ENCODE measurements at regions not wholly inside any gene's neighbourhood (a gene's known extent, or its start where the extent isn't known, plus 50 kb on each side); places are given as distances from the start of the nearest gene placed in this dataset.
"Not testable (repeated sequence)": the region's sequence is repeated elsewhere in the genome, so short reads cannot be mapped to it uniquely, and the experiment has no call there.

- no peak for DNase-seq (ENCODE audit: low spot score)
Observed at GRCh38 chr18:68234131-68234530, 480.8 kb downstream of the TMX3 start.

GRCh38 chr18:68233018-68233417, 481.9 kb downstream of the TMX3 start:
- no peak for DNase-seq (ENCODE audit: low spot score)

GRCh38 chr18:68229351-68229750, 485.6 kb downstream of the TMX3 start:
- no peak for DNase-seq (ENCODE audit: low spot score)

- no peak for DNase-seq (ENCODE audit: low spot score)
Observed at GRCh38 chr18:68221111-68221724, 493.7 kb downstream of the TMX3 start.

- DNase-seq (ENCODE audit: low spot score) = no peak
Observed at GRCh38 chr18:68220458-68220857, 494.4 kb downstream of the TMX3 start.

GRCh38 chr18:68219872-68220271, 495.0 kb downstream of the TMX3 start:
- DNase-seq (ENCODE audit: low spot score) = peak; percentile 27

GRCh38 chr18:68219274-68219673, 495.6 kb downstream of the TMX3 start:
- DNase-seq (ENCODE audit: low spot score) = no peak

DNA sequence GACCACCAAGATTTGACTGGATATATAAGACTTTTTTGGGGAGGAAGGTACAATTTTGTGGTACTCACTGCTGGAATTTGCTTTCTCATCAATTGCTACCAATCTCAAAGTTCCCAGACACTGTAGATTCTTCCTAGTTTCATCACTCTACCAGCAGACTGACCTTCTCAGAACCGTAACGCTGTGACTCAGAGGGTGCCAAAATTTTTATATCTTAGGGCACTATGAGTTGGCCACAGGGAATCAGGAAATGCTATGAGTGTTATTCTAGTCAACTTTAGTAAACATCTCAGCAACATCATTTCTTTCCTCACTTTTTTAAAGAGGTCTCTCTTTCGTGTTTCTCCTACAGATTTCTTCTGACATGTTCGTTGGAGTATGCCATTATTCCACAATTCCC, 499.0 kb downstream of the TMX3 start:
- DNase-seq (ENCODE audit: low spot score) = peak; percentile 25

DNA sequence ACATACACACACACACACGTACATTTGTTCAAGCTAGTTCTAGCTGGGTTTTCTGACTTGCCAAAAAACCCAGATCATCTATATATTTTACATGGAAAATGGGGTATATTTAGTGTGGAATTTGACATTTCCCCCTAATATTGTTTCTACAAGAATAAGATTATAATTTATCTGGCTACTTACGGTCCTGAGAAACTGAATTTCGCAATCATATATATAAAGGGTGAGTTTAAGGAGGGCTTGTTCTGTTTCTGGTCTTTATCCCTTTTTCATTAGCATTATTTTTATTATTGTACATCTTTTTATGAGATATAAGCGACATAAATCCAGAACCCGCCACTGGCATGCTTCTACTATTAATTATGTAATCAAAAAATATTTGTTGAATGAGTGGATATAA, 528.9 kb downstream of the TMX3 start:
- DNase-seq (ENCODE audit: low spot score) = no peak

GRCh38 chr18:68181956-68182355, 533.0 kb downstream of the TMX3 start:
- no peak for DNase-seq (ENCODE audit: low spot score)

DNA sequence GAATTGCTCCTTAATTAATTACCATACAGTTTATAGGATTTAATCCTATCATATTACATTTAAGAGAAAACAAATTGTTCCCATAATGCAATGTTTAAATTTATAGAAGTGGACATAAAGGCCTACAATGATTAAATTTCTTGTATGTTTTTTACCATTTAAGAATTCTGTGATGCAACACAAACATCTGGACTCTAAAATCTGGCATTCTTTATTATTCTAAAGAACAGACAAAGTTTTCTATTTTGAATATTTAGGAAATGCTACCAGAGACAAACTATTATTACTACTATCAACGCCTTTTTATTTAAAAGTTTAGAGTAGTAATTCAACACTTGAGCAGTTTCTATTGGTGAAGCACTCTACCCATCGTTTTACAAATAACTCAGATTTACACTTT, 535.1 kb downstream of the TMX3 start:
- DNase-seq (ENCODE audit: low spot score) = no peak

DNA sequence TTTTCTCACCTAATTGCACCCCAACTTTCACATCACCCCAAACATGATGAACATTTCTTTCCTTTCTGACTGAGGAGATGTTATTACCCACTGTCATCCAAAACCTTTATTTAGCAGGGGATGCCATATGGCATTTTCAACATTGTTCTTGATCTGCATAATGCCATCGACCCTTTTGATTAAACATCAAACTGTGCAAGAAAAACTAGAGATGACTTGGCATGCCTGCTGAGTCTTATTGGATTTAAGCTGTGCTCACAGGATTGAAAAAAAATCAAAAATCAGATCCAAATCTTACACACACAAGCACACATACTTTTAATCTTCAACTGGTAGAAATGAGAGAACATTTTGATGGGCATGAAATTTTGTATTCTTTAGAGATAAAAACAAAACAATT, 536.0 kb downstream of the TMX3 start:
- no peak for DNase-seq (ENCODE audit: low spot score)

DNA sequence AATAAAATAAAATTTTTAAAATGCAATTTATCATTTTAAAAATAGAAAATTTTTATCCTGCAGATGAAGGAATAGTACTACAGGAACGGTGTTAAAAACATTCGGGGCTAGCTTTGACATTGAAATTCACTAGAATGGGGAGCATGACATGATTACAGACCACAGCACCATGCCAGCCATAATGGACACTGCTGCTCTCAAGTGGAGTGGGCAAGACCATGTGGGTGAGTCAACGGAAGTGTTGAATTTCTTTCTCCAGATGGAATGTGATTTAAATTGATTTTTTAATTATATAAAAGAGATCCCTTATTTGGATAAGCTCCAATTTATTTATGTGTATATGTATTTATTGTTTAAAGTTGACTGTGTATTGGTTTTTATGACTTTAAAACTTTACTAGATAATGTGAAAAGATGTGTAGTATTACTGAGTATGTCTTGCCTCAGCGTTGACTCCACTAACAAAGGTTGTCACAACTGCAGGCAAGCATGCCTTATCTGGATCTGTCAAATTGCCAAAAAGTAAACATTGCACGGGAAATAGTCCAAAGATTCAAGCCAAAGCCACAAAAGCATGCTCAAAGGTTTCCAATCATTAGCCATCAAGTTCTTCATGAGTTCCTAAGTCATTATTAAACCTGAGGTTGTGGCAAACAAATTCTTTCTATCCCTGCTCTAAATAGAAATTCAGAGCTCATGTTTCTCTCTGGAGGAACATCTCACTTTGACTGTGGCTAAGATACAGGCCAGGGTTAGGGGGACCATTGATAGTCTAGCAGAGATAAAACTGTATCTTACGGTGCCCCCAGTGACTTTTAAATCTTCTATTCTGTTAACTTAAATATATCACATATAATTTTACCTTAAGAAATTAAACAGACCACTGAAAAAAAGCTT, 536.9 kb downstream of the TMX3 start:
- peak; percentile 84 for DNase-seq (ENCODE audit: low spot score)

DNA sequence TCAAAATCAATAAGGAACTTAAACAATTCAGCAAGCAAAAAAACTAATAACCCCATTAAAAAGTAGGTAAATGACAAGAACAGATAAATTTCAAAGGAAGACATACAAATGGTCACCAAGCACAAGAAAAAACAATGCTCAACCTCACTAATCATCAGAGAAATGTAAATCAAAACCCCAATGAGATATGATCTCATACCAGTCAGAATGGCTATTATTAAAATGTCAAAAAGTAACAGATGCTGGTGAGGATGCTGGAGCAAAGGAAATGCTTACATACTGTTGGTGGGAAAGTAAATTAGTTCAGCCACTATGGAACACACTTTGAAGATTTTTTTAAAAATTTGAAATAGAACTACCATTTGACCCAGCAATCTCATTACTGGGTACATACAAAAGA, 538.0 kb downstream of the TMX3 start:
- DNase-seq (ENCODE audit: low spot score) = no peak

- DNase-seq (ENCODE audit: low spot score) = no peak
Observed at GRCh38 chr18:68172842-68173549, 541.9 kb downstream of the TMX3 start.

- DNase-seq (ENCODE audit: low spot score) = no peak
Observed at GRCh38 chr18:68164909-68165308, 550.0 kb downstream of the TMX3 start.

DNA sequence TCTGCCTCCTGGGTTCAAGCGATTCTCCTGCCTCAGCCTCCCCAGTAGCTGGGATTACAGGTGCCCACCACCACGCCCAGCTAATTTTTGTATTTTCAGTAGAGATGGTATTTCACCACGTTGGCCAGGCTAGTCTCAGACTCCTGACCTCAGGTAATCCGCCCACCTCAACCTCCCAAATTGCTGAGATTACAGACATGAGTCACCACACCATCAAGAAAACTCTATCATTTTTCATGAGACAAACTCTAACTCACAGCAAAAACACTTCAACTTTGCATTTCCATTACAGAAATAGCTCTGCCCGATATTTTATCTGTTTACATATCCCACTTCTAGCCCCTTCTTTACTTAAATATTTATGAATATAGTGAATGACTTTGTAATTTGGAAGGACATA, 561.1 kb downstream of the TMX3 start:
- not testable (repeated sequence) for DNase-seq (ENCODE audit: low spot score)

DNA sequence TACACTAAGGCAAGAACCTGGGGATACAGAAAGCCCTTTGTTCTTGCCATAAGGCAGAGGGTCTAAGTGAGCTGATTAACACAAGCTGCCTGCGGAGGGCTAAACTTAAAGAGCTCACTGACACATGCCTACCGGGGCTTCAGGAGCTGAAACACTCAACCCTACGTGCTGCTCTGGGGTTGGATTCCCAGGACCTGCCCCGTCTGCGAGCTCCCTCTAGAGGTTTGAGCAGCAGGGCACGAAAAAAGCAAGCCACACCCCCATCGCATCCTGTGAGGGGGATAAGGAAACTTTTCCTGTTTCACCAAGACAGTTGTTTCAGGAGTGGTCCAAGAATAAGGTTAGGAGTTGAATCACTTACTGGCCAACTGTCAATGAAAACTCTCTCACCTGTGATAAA, 562.1 kb downstream of the TMX3 start:
- DNase-seq (ENCODE audit: low spot score) = no peak

- no peak for DNase-seq (ENCODE audit: low spot score)
Observed at GRCh38 chr18:68150961-68151360, 563.9 kb downstream of the TMX3 start.

- no peak for DNase-seq (ENCODE audit: low spot score)
Observed at GRCh38 chr18:68148863-68149262, 566.0 kb downstream of the TMX3 start.

- no peak for DNase-seq (ENCODE audit: low spot score)
Observed at GRCh38 chr18:68147728-68148127, 567.2 kb downstream of the TMX3 start.

DNA sequence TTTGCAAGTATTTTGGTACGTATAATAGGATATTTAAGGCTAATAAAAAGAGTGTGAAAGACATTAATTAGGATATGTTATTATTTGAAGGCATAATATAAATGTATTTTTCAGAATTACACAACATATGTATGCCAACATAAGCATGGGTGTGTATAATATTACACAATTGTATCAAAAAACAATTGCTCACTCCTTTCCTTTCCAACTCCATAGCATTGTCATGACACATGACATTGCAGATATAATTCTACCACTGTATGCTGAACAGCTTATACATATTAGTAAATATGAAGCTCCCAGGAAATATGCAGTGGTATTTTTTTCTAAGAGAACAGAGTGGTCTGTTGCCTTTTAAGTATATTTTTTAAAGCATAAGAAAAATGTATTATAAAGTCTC, 593.1 kb downstream of the TMX3 start:
- DNase-seq (ENCODE audit: low spot score) = peak; percentile 8

- no peak for DNase-seq (ENCODE audit: low spot score)
Observed at GRCh38 chr18:68121308-68121707, 593.6 kb downstream of the TMX3 start.

All from AG08395 (cell line).